ENCODE measurements at regions not wholly inside any gene's neighbourhood (a gene's known extent, or its start where the extent isn't known, plus 50 kb on each side); places are given as distances from the start of the nearest gene placed in this dataset.

GRCh38 chr11:15536438-15536837, 421.7 kb downstream of the INSC start:
- DNase-seq (ENCODE audit: low read depth in 2 of 2): no peak

GRCh38 chr11:15539645-15540044, 424.9 kb downstream of the INSC start:
- no peak for DNase-seq (ENCODE audit: low read depth in 2 of 2)

DNA sequence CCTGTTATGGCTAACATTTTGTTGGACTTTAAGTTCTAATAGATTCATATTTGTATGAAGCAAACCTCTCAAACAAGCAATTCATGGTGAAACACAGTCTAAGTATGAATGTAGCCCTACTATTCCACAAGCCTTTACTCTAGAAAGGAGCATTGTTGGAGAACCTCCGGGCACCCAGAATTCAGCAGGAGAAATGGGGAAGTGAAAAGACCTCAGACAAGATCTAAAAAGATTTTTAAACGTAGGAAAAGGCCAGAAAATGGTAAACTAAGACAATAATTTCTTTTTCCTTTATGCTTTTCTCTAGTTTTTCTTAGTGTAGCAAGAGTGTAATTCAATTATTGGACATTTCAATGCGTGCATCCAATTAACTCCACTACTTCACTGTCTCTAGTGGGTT, 426.4 kb downstream of the INSC start:
- no peak for DNase-seq (ENCODE audit: low read depth in 2 of 2)

DNA sequence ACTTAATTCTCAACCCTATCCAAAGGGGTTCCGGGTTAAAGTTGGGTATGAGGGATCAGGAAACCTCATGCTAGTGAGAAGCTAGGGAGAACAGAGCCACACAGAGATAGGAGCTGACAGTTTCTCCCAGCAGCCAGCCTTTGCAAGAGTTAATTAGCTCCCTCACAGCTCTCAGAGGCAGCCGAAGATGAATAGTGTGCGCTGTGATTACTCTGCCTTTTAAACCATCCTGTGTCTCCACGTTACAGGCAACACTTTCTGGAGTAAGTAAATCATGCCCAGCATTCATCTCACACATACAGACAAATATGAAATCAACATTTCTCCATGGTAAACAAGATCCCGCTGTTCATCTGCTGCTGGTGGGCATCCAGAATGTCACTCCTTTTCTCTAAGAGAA, 429.6 kb downstream of the INSC start:
- no peak for DNase-seq (ENCODE audit: low read depth in 2 of 2)

GRCh38 chr11:15547685-15548084, 433.0 kb downstream of the INSC start:
- no peak for DNase-seq (ENCODE audit: low read depth in 2 of 2)

GRCh38 chr11:15551901-15552851, 437.5 kb downstream of the INSC start:
- DNase-seq (ENCODE audit: low read depth in 2 of 2): no peak

DNA sequence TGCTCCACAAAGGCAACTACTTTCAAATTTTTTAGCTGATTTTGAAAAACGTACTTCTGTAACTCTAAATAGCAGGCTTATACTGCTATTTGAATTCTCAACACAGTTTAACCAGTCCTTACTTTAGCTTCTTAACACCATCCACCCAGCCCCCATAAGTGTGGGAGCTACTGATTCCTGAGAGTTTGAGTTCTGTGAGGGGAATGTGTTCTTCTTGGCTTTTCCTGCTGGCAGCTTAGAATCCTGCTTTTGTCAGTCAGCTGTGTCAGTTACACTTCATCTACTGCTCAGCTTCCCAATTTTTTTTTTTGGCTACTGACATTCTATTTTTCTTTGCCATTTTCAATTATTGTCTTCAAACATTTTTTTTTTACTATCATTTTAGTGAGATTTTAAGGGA, 440.4 kb downstream of the INSC start:
- no peak for DNase-seq (ENCODE audit: low read depth in 2 of 2)

- no peak for DNase-seq (ENCODE audit: low read depth in 2 of 2)
Observed at GRCh38 chr11:15557457-15558230, 442.9 kb downstream of the INSC start.

- DNase-seq (ENCODE audit: low read depth in 2 of 2): no peak
Observed at GRCh38 chr11:15558513-15559181, 443.9 kb downstream of the INSC start.

DNA sequence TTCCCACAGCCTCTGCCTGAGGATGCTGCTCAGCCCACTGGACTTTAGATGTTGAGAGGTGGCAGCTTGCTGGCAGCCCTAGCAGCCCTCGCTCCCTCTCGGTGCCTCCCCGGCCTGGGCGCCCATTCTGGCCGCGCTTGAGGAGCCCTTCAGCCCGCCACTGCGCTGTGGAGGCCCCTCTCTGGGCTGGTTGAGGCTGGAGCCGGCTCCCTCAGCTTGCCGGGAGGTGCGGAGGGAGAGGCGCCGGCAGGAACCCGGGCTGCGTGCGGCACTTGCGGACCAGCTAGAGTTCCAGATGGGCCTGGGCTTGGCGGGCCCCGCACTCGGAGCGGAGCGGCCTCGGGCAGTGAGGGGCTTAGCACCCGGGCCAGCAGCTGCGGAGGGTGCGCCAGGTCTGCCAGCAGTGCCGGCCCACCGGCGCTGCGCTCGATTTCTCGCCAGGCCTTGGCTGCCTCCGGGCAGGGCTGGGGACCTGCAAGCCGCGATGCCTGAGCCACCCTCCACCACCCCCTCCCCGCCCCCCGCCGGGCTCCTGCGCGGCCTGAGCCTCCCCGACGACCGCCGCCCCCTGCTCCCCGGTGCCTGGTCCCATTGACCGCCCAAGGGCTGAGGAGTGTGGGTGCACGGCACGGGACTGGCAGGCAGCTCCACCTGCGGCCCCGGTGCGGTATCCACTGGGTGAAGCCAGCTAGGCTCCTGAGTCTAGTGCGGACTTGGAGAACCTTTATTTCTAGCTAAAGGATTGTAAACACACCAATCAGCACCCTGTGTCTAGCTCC, 446.2 kb downstream of the INSC start:
- no peak for DNase-seq (ENCODE audit: low read depth in 2 of 2)

DNA sequence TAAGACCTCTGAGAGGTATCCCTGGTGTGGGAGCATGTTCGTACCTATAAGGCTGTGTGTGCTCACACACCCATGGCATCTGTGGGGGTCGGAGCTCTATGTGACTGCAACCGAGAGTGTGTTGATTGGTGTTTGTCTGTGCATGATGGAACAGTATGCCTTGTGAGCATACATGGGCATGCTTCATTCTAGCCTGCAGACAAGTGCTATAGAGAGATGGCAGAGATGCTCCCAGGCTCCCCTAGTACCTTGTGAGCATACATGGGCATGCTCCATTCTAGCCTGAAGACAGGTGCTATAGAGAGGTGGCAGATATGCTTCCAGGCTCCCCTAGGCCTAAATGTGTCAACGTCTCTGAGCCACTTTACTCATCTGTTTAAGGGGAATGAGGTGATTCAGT, 447.5 kb downstream of the INSC start:
- DNase-seq (ENCODE audit: low read depth in 2 of 2): no peak

DNA sequence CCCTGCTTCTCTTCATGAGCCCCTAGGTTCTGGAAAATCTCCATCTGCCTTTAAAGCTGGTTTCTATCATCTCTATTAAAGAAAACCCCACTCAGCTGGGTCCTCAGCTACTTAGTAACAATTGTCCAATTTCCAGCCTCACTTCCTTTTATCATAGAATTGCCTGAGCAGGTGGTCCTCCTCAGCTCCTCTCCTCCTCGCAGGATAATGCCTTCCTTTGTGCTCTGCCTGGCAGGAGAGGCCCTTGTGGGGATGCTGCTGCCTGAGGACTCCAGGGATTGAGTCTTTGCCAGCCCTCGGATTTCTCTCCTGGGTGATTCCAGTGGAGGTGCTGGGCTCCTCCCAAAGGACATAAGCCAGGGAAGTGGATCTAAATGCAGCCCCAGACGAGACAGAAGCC, 448.3 kb downstream of the INSC start:
- no peak for DNase-seq (ENCODE audit: low read depth in 2 of 2)

DNA sequence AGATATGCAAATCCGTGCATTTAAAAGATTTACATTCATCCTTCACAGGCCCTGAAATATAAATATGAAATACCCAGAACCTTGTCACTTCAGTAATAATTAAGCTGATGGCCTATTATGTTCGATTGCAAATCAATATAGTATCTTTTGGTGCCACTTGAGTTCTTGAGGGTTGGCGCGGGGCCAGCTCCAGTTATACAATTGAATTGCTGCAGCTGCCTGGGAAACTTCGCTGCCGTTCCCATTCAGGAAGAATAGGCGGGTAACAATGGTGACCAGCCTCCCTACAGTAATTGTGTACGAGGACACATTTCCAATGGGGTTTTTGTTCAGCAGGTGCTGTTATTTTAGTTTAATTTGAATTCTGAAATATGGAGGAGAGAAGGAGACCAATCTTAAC, 451.2 kb downstream of the INSC start:
- no peak for DNase-seq (ENCODE audit: low read depth in 2 of 2)

DNA sequence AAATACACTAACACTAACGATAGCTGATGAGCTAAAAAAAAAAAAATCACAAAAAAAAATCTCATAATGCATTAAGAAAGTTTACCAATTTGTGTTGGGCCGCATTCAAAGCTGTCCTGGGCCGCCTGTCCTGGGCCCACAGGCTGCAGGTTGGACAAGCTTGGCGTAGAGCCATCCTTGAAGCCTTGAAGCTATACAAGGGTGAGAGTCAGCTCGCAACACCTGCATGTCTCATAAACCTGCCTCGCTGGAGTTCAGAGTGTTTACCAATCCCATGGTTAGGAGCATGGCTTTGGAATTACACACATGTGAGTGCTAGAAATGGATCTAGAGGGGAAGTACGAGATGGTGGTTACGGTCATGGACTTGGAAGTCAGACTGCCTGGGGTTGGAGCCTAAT, 453.7 kb downstream of the INSC start:
- DNase-seq (ENCODE audit: low read depth in 2 of 2): no peak

- no peak for DNase-seq (ENCODE audit: low read depth in 2 of 2)
Observed at GRCh38 chr11:15569305-15570025, 454.7 kb downstream of the INSC start.

- DNase-seq (ENCODE audit: low read depth in 2 of 2): no peak
Observed at GRCh38 chr11:15575409-15575808, 460.7 kb downstream of the INSC start.

GRCh38 chr11:15576769-15577168, 462.0 kb downstream of the INSC start:
- DNase-seq (ENCODE audit: low read depth in 2 of 2): no peak

- no peak for DNase-seq (ENCODE audit: low read depth in 2 of 2)
Observed at GRCh38 chr11:15577519-15577918, 462.8 kb downstream of the INSC start.

- DNase-seq (ENCODE audit: low read depth in 2 of 2): no peak
Observed at GRCh38 chr11:15579287-15580001, 464.7 kb downstream of the INSC start.

DNA sequence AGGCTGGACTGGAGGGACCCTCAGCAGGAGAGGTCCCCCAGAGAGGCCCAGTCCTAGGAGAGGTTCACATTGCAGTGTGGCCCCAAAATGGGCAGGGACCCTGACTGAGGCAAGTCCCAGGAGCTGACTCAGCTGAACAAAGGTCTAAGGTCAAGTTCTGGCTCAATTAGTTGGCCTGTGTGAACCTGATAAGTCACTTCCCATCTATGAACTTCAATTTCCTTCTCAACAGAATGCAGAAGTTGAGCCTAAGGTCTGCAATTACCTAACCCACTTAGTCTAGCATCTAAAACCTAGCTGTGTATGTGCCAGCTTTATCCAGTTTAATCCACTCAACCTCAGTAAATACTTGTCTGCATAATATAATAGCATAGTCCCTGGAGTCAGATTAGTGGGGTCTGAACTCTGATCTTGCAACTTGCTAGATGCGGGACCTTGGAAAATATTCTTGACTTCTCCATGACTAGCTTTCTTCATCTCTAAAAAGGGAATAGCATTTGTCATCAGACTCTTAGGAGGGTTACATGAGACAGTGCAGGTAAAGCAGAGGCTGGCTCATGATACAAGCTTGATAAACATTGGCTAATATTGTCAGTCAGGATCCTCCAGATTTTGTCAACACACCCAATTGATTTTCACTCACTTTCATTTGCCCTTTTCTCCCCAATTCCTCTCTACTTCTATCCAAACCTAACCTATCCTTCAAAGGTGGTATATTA, 465.5 kb downstream of the INSC start:
- DNase-seq (ENCODE audit: low read depth in 2 of 2): no peak

Data from stimulated activated CD8-positive, alpha-beta memory T cell treated with anti-CD3 and anti-CD28 coated beads, Interleukin-7, amount 100 ng/mL, for 1 hour (primary cell).